ENCODE measurements at regions not wholly inside any gene's neighbourhood (a gene's known extent, or its start where the extent isn't known, plus 50 kb on each side); places are given as distances from the start of the nearest gene placed in this dataset.

DNA sequence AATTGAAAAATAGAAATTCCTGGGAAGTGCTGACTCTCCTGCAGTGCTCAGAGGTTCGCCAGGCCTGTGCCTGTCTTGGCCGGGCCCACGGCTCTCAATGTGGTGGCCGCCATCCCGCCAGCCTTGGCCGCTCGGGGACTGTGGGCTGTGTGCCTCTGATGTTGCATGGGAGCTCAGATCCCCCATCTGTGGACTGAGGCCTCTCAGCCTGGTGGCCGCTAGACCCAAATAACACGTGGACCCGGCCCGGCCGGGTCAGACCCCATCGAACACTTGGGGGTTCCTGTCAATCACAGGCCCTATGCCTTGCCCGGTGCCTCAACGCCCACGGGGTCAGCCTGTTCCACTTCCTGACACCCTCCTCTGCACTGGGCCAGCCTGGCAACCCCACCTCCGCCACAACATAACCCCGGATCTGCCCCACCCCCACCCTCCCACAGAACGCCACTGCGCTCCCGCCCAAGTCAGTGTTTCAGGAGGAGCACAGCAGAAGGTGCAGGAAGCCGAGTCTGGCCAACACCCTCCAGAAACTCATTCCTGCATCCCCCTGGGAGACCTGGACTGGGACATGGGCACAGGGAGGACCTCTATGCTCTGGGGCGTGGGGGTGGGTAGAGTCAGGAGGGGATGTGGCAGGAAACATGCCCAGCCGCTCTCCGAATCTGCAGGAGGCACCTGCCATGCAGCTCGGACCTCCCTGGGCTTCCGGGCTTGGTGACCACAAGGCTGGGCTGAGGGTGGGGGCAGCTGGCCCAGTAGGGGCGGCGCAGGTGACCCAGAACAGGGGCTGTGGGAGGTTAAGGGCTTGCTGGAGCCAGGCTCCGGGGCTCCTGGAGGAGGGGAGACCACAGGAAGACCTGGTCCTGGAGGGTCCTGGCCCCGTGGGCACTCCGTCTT, 98.7 kb upstream of the BHLHE23 start:
- H3K27ac ChIP-seq (ENCODE audit: low read length) = no peak overlapping the region
- H3K4me1 ChIP-seq (ENCODE audit: control insufficient read depth, insufficient read depth, low read length) = peaks cover 6% of the 10 kb centered on the region
- H3K4me3 ChIP-seq (ENCODE audit: low read length) = no peak overlapping the region
- DNase-seq = no peak
- H3K36me3 ChIP-seq (ENCODE audit: control insufficient read depth, insufficient read depth, low read length) = no peaks in the 10 kb centered on the region
- 80% methylated on average over 25 of the region's 32 CpGs for WGBS (ENCODE audit: insufficient coverage)
- H3K9me3 ChIP-seq (replicated peaks; ENCODE audit: control insufficient read depth, low read depth, low read length) = peaks cover 7% of the 10 kb centered on the region
- H3K27me3 ChIP-seq (ENCODE audit: control insufficient read depth, insufficient read depth, low read length) = peaks cover 34% of the 10 kb centered on the region

GRCh38 chr20:63104312-63105181, 97.8 kb upstream of the BHLHE23 start:
- Histone ChIP-seq H3K27me3 (ENCODE audit: control insufficient read depth, insufficient read depth, low read length) (peaks cover 41% of the 10 kb centered on the region), H3K4me1 (ENCODE audit: control insufficient read depth, insufficient read depth, low read length) (peaks cover 6% of the 10 kb centered on the region), H3K9me3 (replicated peaks; ENCODE audit: control insufficient read depth, low read depth, low read length) (peaks cover 7% of the 10 kb centered on the region), H3K27ac (ENCODE audit: low read length) (no peak overlapping the region), H3K36me3 (ENCODE audit: control insufficient read depth, insufficient read depth, low read length) (no peaks in the 10 kb centered on the region), H3K4me3 (ENCODE audit: low read length) (no peak overlapping the region)
- no peak for DNase-seq
- WGBS (ENCODE audit: insufficient coverage) = 71% methylated on average over 16 of the region's 19 CpGs

DNA sequence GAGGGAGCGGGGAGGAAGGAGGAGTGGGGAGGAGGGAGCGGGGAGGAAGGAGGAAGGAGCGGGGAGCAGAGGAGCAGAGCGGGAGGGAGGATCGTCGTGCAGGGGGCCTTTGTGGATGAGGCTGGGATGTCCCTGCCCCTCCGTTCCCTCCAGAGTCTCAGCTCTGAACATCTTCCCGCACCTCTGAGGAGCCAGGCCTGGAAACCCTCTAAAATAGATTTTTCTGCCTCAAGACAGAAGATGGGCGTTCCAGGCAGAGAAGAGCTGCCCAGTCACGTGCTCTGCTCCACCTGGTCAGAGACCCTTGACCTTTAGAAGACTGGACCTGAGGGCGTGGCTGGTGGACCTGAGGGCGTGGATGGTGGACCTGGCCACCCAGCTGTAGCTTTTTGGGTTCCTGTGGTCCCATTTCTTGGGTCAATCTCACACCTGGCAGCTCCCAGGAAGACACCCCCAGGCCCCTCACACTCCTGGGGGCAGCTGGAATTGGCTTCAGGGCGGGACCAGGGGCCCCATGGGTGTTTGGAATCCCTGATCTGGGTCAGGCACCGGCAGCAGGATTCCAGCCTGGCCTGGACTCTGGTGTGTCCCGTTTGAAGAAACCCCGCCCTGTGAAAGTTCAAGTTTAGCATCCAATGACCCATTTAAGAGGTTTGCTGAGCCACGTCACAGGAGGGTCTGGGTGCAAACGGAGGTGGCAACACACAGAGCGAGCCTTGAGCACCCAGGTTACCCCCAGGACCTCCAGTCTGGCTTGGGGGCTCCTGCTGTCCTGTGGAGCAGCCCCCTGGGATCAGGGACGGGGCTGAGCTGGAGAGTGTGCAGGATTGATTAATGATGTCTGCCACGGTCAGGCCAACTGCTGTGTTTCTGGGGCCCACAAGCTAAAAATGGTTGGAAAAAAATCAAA, 96.9 kb upstream of the BHLHE23 start:
- no peak for DNase-seq
- H3K4me1 ChIP-seq (ENCODE audit: control insufficient read depth, insufficient read depth, low read length) = peaks cover 6% of the 10 kb centered on the region
- 65% methylated on average over 13 of the region's 21 CpGs for WGBS (ENCODE audit: insufficient coverage)
- peaks cover 7% of the 10 kb centered on the region for H3K9me3 ChIP-seq (replicated peaks; ENCODE audit: control insufficient read depth, low read depth, low read length)
- H3K36me3 ChIP-seq (ENCODE audit: control insufficient read depth, insufficient read depth, low read length) = no peaks in the 10 kb centered on the region
- no peak overlapping the region for H3K27ac ChIP-seq (ENCODE audit: low read length)
- H3K4me3 ChIP-seq (ENCODE audit: low read length) = no peak overlapping the region
- H3K27me3 ChIP-seq (ENCODE audit: control insufficient read depth, insufficient read depth, low read length) = peaks cover 43% of the 10 kb centered on the region

- H3K9me3 ChIP-seq (replicated peaks; ENCODE audit: control insufficient read depth, low read depth, low read length) = peaks cover 3% of the 10 kb centered on the region
- H3K36me3 ChIP-seq (ENCODE audit: control insufficient read depth, insufficient read depth, low read length) = no peaks in the 10 kb centered on the region
- no peak overlapping the region for H3K27ac ChIP-seq (ENCODE audit: low read length)
- H3K27me3 ChIP-seq (ENCODE audit: control insufficient read depth, insufficient read depth, low read length) = peaks cover 41% of the 10 kb centered on the region
- DNase-seq = peak; percentile 19
- peak overlapping the region; percentile 10 for H3K4me3 ChIP-seq (ENCODE audit: low read length)
- H3K4me1 ChIP-seq (ENCODE audit: control insufficient read depth, insufficient read depth, low read length) = peaks cover 6% of the 10 kb centered on the region
- WGBS (ENCODE audit: insufficient coverage) = 3% methylated on average over 53 of the region's 55 CpGs
Observed at GRCh38 chr20:63102721-63103375, 96.1 kb upstream of the BHLHE23 start.

DNA sequence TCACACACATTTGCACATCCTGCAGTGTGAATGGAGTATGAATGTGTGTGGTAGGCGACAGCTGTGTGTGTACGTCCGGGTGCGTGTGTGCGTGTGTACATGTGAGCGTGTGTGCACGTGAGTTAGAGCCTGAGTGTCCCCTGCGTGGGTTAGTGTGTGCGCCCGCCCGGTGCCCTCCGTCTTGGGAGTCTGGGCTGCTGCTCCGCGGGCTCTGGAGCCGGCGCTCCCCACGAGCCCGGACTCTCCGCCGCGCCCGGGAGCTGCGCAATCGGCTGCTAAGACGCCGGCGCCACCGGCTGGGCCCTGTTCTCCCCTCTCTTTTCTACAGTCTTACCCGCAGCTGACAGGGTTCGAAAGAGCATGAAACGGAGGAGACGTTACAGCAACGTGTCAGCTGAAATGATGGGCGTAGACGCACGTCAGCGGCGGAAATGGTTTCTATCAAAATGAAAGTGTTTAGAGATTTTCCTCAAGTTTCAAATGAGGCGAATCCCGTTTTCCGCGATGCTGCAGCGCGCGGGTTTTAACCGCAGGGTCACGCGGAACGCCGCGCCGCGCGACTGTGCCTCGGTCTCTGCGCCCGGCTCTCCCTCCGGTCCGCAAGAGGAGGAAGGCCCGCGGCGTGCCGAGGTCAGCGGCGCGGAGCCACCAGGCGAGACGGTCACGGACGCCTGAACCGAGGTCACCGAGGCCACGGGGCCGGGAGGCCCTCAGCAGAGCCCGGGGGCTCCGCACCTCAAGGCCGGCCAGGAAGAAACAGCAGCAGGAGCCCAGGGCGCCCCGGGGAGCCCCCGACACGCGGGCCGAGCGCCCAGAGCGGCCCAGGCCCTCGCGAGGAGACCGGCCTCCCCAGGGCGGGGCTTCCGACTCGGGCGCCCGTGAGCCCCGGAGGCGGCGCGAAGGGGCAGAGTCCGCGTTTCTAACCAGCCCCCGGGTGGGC, 95.3 kb upstream of the BHLHE23 start:
- Histone ChIP-seq H3K4me3 (ENCODE audit: low read length) (peak overlapping the region; percentile 39), H3K9me3 (replicated peaks; ENCODE audit: control insufficient read depth, low read depth, low read length) (peaks cover 2% of the 10 kb centered on the region), H3K4me1 (ENCODE audit: control insufficient read depth, insufficient read depth, low read length) (peaks cover 6% of the 10 kb centered on the region), H3K27ac (ENCODE audit: low read length) (no peak overlapping the region), H3K27me3 (ENCODE audit: control insufficient read depth, insufficient read depth, low read length) (peaks cover 41% of the 10 kb centered on the region), H3K36me3 (ENCODE audit: control insufficient read depth, insufficient read depth, low read length) (no peaks in the 10 kb centered on the region)
- WGBS (ENCODE audit: insufficient coverage) = under 1% methylated on average over 96 of the region's 100 CpGs
- peak; percentile 48 for DNase-seq

- Histone ChIP-seq H3K27ac (ENCODE audit: low read length) (no peak overlapping the region), H3K4me1 (ENCODE audit: control insufficient read depth, insufficient read depth, low read length) (peaks cover 6% of the 10 kb centered on the region), H3K36me3 (ENCODE audit: control insufficient read depth, insufficient read depth, low read length) (no peaks in the 10 kb centered on the region), H3K27me3 (ENCODE audit: control insufficient read depth, insufficient read depth, low read length) (peaks cover 46% of the 10 kb centered on the region), H3K4me3 (ENCODE audit: low read length) (no peak overlapping the region), H3K9me3 (replicated peaks; ENCODE audit: control insufficient read depth, low read depth, low read length) (peaks cover 2% of the 10 kb centered on the region)
- 59% methylated on average over 5 of the region's 15 CpGs for WGBS (ENCODE audit: insufficient coverage)
- no peak for DNase-seq
Observed at GRCh38 chr20:63100926-63101699, 94.3 kb upstream of the BHLHE23 start.

DNA sequence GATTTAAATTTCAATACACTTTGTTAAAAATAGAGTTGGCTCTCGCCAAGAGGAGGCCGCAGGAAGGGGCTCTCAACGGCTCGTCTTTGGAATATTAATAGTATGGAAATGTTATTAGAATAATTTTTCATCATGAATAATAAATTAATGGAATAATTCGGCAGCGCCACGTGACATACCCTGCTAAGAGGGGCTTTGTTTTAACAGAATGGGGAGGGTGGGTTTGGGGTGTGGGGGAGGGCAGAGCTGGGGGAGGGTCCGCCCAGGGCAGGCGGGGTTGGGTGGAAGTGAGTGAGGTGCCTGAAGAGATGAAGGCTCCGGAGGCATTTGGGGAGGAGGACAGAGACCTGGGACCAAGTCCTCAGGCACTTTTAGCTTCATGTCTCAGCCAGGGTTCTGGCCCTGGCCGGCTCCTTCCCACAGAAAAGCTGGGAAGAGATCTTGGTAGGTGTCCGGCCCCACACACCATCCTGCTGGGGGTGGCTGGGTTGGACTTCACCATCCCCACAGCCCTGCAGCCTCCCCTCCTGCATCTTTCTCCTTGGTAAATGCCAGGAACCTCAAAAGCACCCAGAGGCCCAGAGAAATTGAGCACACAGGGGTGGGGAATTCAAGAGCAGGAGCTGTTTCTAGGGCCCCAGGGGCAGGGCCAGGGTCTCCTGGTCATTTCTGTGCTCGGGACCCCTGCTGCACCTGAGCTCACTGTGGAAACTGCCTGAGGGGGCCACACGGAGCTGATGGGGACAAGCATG, 93.6 kb upstream of the BHLHE23 start:
- 24% methylated on average over 6 of the region's 14 CpGs for WGBS (ENCODE audit: insufficient coverage)

More for the DNA sequence above, 93.6 kb upstream of the BHLHE23 start:
- Histone ChIP-seq H3K4me1 (ENCODE audit: control insufficient read depth, insufficient read depth, low read length) (peaks cover 6% of the 10 kb centered on the region), H3K36me3 (ENCODE audit: control insufficient read depth, insufficient read depth, low read length) (no peaks in the 10 kb centered on the region), H3K4me3 (ENCODE audit: low read length) (no peak overlapping the region), H3K27ac (ENCODE audit: low read length) (no peak overlapping the region), H3K9me3 (replicated peaks; ENCODE audit: control insufficient read depth, low read depth, low read length) (peaks cover 2% of the 10 kb centered on the region), H3K27me3 (ENCODE audit: control insufficient read depth, insufficient read depth, low read length) (peaks cover 48% of the 10 kb centered on the region)
- DNase-seq = no peak

Measured in muscle of leg (tissue), 3 donors.